BE2C (cell line): ENCODE measurements at regions not wholly inside any gene's neighbourhood (a gene's known extent, or its start where the extent isn't known, plus 50 kb on each side); places are given as distances from the start of the nearest gene placed in this dataset.

Experiments
- DNase-seq: peaks from one replicate; pipeline ENCODE4 v3.0.0-alpha.2; 2020
- H3K27me3 ChIP-seq: fragments of 250-450 bp; sonication (Bioruptor Pico); 2 replicates; pipeline ENCODE4 v1.5.1; 2020; ENCODE audit warnings: mild to moderate bottlenecking
- H3K36me3 ChIP-seq: fragments of 250-450 bp; sonication (Bioruptor Pico); 2 replicates; pipeline ENCODE4 v1.5.1; 2020; ENCODE audit warnings: mild to moderate bottlenecking
- H3K4me1 ChIP-seq: fragments of 250-450 bp; sonication (Bioruptor Pico); 2 replicates; pipeline ENCODE4 v1.5.1; 2020
- H3K4me3 ChIP-seq: 2 replicates; pipeline ENCODE4 v1.5.1; 2011; ENCODE audit warnings: low read depth, low read length
- H3K9me3 ChIP-seq: fragments of 250-450 bp; sonication (Bioruptor Pico); 2 replicates; pipeline ENCODE4 v1.5.1; 2020
- TF ChIP-seq, protein P1 (sequence below): IDR thresholded peaks from 2 replicates; pipeline ENCODE4 v1.5.1; 2012; ENCODE audit warnings: mild to moderate bottlenecking, low read depth, low read length

DNA sequence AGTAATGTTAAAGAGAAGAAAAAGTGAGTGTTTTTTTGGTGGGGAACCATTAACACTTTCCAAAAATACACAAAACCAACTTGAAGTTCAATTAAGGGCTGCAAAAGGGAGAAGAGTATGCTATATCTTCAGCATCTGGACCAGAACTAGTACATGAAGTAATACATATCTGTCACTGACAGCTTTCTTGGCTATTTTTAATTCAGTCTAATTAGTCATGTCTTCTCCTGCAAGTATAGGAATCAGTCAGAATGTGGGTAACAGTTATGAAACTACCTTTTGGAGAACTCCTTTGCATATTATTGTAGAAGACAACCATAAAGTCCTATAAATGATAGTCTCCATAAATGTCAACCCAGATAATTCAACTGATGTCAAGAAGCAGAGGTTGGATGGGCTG, 901.2 kb downstream of the TTLL7 start:
- Histone ChIP-seq H3K9me3 (no peaks in the 10 kb centered on the region), H3K27me3 (no peaks in the 10 kb centered on the region), H3K36me3 (no peaks in the 10 kb centered on the region), H3K4me3 (no peak overlapping the region), H3K4me1 (no peaks in the 10 kb centered on the region)
- TF ChIP-seq, protein P1, sequence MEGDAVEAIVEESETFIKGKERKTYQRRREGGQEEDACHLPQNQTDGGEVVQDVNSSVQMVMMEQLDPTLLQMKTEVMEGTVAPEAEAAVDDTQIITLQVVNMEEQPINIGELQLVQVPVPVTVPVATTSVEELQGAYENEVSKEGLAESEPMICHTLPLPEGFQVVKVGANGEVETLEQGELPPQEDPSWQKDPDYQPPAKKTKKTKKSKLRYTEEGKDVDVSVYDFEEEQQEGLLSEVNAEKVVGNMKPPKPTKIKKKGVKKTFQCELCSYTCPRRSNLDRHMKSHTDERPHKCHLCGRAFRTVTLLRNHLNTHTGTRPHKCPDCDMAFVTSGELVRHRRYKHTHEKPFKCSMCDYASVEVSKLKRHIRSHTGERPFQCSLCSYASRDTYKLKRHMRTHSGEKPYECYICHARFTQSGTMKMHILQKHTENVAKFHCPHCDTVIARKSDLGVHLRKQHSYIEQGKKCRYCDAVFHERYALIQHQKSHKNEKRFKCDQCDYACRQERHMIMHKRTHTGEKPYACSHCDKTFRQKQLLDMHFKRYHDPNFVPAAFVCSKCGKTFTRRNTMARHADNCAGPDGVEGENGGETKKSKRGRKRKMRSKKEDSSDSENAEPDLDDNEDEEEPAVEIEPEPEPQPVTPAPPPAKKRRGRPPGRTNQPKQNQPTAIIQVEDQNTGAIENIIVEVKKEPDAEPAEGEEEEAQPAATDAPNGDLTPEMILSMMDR, result no peak
- DNase-seq, result no peak

DNA sequence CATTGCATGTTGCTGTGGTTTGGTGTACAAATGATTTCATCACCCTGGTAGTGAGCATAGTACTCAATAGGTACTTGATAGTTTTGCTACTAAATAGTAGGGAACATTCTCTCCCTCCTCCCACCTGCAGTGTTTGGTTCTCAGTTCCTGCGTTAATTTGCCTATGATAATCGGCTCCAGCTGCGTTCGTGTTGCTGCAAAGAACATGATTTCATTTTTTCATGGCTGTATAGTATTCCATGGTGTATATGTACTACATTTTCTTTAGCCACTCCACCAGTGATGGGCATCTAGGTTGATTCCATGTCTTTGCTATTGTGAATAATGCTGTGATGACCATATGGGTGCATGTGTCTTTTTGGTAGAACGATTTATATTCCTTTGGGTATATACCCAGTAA, 903.4 kb downstream of the TTLL7 start:
- Histone ChIP-seq H3K4me1 (no peaks in the 10 kb centered on the region), H3K27me3 (no peaks in the 10 kb centered on the region), H3K4me3 (no peak overlapping the region), H3K9me3 (no peaks in the 10 kb centered on the region), H3K36me3 (no peaks in the 10 kb centered on the region)
- TF ChIP-seq, protein P1, result no peak
- no peak for DNase-seq

DNA sequence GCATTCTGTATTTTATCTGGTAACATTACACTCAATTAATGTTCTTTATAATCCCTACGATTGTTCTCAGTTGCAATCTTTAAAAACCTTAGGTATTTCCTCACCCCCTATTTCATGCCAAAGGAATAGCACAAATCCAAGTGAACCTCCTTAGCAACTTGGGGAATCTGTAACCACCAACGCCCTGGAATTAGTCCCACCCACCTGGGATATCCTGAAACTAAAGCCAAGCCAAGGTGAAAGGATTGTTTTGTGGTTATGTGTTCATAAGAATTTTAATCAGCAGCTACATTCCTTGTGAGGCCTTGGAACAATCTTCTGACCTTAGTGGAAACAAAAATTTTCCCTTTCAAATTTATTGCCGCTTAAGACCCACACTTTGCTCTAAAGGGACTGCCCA, 908.7 kb downstream of the TTLL7 start:
- no peaks in the 10 kb centered on the region for H3K9me3 ChIP-seq
- H3K4me3 ChIP-seq, result no peak overlapping the region
- DNase-seq, result no peak
- no peaks in the 10 kb centered on the region for H3K36me3 ChIP-seq
- TF ChIP-seq, protein P1, result no peak
- H3K27me3 ChIP-seq, result no peaks in the 10 kb centered on the region
- no peaks in the 10 kb centered on the region for H3K4me1 ChIP-seq

- Histone ChIP-seq H3K4me1 (no peaks in the 10 kb centered on the region), H3K4me3 (no peak overlapping the region), H3K9me3 (no peaks in the 10 kb centered on the region), H3K27me3 (no peaks in the 10 kb centered on the region), H3K36me3 (no peaks in the 10 kb centered on the region)
- TF ChIP-seq, protein P1, result no peak
- no peak for DNase-seq
Observed at GRCh38 chr1:83087851-83088250, 911.1 kb downstream of the TTLL7 start.

- H3K4me3 ChIP-seq, result no peak overlapping the region
- no peaks in the 10 kb centered on the region for H3K27me3 ChIP-seq
- DNase-seq, result no peak
- H3K9me3 ChIP-seq, result no peaks in the 10 kb centered on the region
- H3K4me1 ChIP-seq, result no peaks in the 10 kb centered on the region
- no peaks in the 10 kb centered on the region for H3K36me3 ChIP-seq
- TF ChIP-seq, protein P1, result no peak
Observed at GRCh38 chr1:83086986-83087512, 911.9 kb downstream of the TTLL7 start.

DNA sequence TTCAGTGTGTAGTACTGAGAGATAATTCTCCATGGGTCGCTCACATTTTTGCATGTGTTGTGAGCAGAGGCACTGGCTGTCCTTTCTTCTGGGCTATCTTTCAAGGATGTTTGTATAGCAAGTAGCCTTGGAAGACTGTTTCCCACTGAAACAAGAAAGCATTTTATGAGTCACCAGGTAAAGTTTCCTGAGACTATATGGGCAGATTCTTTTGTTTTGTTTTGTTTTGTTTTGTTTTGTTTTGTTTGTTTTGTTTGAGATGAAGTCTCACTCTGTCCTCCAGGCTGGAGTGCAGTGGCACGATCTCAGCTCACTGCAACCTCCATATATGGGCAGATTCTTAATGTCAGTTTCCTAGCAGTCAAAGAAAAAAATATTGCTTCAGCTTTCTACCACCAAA, 912.6 kb downstream of the TTLL7 start:
- Histone ChIP-seq H3K27me3 (no peaks in the 10 kb centered on the region), H3K36me3 (no peaks in the 10 kb centered on the region), H3K4me1 (no peaks in the 10 kb centered on the region), H3K4me3 (no peak overlapping the region), H3K9me3 (no peaks in the 10 kb centered on the region)
- no peak for DNase-seq
- TF ChIP-seq, protein P1, result no peak
